G401 (cell line): ENCODE measurements at regions not wholly inside any gene's neighbourhood (a gene's known extent, or its start where the extent isn't known, plus 50 kb on each side); places are given as distances from the start of the nearest gene placed in this dataset.

Source experiments
- DNase-seq: peaks from one replicate; pipeline ENCODE4 v3.0.0-alpha.2; 2015; ENCODE audit warnings: low spot score
- in situ Hi-C: cut with HindIII; loops from 2 replicates; pipeline ENCODE4 v1.10.0; 2016; ENCODE audit warnings: low sequenced_read_pairs, mixed read lengths

DNA sequence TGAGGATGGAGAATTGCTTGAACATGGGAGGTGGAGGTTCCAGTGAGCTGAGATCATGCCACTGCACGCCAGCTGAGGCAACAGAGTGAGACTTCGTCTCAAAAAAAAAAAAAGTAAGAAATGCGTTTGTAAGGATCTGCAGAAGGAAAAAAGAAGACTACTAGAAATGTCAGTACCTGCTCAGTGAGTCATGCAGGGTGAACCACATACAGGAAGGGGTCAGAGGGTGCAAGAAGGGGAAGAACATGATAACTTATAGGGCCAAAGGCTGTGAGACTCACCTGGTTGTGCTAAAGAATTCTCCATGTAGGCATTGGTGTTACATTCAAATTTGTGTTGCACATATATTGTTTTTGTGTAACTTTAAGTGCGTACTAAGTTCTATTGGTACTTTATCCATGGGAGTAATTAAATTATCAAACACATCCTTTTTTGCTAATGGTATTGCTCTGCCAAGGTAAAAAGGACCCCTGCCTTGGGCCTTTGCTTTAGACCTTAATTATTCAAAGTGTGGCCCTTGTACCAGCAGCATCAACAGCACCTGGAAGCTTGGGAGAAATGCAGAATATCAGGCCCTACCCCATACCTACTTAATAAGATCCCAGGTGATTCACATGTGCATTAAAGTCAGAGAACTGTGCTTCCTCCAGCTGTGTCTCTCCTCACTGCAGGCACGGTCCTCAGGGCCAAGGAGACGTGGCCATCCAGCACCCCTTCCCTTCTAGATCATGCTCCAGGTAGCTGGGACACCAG, 96.4 kb upstream of the PPP2R5A start:
- in situ Hi-C loops, result no loop called here
- no peak for DNase-seq

DNA sequence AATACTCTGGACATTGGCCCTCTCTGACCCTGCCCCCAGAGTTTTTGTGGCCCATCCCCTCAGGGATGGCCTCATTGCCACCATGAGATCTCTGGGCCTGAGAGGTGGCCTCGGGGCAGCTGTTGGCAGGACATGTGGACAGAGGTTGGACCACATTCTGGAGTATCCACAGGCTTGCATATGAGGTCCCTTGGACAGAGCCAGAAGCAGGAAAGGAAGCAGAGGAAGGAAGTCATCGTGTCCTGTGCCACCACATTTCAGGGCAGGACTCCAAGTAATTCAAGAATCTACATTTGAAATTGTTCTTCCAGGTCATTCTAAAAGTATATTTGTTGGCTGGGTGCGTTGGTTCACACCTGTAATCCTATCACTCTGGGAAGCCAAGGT, 95.9 kb upstream of the PPP2R5A start:
- in situ Hi-C loops, result no loop called here

DNA sequence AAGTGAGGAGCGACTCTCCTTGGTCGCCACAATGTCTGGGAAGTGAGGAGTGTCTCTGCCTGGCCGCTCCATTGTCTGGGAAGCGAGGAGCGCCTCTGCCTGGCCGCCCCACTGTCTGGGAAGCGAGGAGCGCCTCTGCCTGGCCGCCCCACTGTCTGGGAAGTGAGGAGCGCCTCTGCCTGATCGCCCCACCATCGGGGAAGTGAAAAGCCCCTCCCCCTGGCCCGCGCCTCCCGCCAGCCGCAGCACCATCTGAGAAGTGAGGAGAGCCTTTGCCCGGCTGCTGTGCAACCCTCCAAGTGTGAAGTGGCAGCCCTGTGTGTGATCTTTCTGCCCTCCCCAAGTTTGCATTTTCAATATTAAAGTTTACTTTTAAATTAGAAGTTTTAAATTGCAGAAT, 95.0 kb upstream of the PPP2R5A start:
- in situ Hi-C loops, result no loop called here
- DNase-seq, result no peak

More for the DNA sequence above, 95.9 kb upstream of the PPP2R5A start:
- no peak for DNase-seq

DNA sequence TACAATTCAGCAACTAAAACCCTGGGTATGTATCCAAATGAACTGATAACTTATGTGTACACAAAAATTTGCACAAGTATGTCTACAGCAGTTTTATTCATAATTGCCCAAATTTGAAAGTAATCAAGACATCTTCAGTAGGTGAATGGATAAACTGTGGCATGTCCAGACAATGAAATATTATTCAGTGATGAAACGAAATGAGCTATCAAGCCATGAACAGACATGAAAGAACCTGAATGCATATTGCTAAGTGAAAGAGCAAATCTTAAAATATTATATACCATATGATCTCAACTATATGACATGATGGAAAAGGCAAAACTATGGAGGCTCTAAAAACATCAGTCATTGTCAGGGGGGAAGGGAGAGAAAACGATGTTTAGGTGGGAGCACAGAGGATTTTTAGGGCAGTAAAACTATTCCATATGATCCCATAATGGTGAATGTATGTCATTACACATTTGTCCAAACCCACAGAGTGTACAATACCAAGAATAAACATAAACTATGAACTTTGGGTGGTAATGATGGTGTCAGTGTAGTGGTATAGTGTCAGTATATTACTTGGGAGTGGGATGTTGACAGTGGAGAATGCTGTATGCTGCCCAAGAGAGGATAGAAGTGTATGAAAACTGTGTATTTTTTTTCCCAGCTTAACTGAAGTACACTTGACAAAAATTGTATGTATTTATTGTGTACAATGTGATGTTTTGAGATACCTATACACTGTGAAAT, 92.8 kb upstream of the PPP2R5A start:
- in situ Hi-C loops, result no loop called here
- no peak for DNase-seq

DNA sequence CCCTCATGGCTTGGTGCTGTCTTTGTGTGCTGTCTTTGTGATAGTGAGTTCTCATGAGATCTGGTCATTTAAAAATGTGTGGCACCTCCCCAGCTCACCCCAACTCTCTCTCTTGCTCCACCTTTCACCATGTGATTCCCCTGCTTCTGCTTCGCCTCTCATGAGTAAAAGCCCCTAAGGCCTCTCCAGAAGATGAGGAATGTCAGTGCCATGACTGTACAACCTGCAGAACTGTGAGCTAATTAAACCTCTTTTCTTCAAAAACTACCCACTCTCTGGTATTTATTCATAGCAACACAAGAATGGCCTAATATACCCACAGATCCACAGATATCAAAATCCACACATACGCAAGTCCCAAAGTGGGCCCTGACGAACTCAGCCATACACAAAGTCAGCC, 88.9 kb upstream of the PPP2R5A start:
- in situ Hi-C loops, result no loop called here
- no peak for DNase-seq

DNA sequence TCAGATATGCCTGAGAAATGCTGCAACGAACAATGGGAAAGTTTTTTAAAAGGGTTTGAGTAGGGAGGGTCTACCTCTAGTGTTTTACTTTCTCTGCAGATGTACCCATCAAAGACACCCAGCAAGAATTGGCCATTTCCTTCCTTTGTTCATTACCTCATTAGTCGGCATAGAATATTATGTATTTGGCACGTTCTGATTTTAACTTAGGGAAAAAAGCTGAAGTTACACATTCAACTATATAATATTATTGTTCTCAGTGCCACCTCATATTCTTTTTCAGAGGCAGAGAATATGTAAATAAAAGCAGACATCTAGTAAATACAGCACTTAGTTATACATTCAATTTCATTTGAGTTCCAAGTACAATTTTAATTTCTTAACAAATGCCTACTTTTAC, 83.7 kb upstream of the PPP2R5A start:
- in situ Hi-C loops, result no loop called here
- DNase-seq, result no peak

DNA sequence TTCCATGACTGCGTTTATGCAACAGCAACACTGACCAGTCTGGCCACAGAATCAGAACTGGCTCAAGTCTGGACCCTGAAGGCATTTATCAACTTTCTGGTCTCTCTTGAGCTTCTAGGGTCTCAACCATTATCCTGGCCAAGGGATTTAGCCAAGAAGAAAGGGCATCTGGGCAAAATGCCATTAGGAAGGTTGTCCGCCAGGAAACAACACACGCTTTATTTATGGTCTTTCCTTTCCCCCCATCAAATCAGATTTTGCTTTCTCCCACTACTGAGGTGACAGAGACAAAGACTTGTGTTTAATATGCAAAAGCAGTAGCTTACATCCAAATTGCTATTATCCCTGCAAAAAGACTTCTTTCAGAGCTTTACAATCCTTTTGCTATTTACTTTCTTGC, 81.6 kb upstream of the PPP2R5A start:
- in situ Hi-C loops, result no loop called here
- peak; percentile 8 for DNase-seq

DNA sequence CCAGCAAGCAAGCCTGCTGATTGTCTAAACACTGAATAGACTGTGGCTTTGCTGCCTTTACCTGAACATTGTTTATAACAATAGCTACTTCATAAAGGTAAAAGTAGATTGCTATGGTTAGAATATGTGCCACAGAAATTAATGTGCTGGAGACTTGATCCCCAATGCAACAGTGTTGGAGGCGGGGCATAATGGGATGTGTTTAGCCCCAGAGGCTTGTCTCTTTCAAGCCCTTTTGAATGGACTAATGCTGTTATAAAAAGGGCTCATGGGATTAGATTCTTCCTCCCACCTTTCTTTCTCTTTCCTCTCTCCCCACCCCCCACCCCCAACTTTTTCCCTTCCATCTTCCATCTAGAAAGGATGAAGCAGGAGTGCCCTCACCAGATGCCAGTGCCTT, 80.2 kb upstream of the PPP2R5A start:
- in situ Hi-C loops, result no loop called here

DNA sequence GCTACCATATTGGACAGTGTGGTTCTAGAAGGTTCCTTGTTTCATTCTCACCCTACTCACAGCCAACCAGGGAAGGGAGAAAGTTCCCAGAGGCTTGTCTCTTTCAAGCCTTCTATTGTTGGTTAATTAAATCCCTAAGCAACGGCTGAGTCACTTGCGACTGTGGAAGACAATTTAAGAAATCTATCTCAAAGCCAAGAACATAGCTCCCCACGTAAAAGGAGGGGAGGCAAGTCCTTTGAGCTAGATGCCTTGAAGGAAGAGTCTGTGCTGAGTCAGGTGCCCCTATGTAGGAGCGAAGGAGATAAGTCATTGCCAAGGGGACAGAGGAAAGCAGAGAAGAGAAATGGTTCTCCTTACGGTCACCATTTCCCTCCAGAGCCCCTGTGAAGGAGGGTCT, 79.4 kb upstream of the PPP2R5A start:
- in situ Hi-C loops, result no loop called here
- DNase-seq, result no peak

More for the DNA sequence above, 80.2 kb upstream of the PPP2R5A start:
- DNase-seq, result no peak

DNA sequence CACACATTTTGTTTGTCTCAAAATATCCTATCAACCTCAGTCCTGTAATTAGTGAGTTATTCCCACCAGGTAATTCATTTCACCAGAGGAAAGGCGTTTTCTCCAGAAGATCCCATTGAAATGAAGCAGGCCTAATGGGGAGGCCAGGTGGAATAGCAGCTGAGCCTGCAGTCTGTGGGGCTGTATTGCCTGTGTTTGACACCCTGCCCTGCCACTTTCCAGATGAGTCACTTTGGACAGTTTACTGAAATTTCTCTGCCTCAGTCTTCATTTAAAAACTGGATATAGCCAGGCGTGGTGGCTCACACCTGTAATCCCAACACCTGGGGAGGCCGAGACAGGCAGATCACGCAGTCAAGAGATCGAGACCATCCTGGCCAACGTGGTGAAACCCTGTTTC, 78.1 kb upstream of the PPP2R5A start:
- in situ Hi-C loops, result no loop called here

DNA sequence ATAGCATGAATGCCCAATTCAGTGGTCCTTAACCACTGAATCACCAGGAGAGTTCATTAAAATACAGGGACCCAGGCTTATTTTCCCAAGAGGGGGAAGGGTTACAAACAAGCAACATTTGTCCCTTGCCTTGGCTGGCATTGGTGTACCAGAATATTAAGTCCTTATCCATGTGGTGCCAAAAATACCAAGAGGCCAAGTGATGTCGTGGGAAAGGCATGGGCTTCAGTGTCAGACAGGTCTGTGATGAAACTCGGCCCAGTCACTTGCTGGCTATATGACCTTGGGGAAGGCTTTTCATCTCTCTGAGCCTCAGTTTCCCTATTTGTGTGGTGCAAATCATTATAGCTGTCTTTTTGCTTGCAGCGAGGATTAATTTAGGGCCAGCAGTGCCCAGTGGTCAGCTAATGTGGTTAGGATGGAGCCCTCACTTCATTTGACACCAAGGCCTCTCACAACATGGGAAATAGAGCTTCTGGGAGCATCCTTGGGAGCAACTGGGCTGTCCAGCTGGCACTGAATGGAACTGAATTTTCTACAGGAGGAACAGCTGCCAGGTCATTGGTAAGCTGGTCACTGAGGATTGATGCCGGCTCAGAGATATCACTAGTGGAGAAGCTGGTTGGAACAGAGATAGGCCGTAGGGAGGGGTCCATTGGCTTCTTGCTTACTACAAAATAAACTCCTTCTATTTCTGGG, 77.2 kb upstream of the PPP2R5A start:
- in situ Hi-C loops, result no loop called here
- no peak for DNase-seq

More for the DNA sequence above, 78.1 kb upstream of the PPP2R5A start:
- DNase-seq, result no peak

DNA sequence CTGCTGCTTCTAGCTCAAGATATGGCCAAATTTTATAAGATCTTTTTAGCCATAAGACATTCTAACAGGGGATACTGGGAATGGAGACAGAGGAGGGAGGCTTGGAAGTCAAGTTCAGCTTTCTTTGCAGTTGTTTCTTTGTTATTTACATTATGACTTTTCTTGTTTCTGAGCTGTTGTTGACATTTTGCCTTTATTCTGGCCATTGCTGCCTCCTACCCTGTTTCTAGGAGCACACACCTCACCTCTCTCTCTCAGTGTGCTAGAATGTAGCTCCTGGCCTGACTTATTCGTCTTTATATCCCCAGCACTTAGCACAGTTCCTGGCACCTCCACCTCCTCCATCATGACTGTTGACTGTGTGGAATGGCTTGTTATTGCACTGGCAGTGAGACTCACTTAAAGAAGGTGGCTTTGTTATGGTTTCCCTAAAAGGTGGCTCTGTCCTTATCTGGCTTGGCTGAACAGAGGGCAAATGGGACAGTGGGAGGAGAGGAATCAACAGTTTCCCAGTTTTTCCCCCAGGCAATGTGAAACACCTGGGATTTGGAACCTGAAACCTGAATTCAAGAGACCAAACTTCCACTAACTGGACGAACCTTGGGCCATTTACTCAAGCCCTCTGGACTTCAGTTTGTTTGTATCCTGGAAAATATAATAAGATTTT, 76.1 kb upstream of the PPP2R5A start:
- in situ Hi-C loops, result no loop called here
- DNase-seq, result no peak

DNA sequence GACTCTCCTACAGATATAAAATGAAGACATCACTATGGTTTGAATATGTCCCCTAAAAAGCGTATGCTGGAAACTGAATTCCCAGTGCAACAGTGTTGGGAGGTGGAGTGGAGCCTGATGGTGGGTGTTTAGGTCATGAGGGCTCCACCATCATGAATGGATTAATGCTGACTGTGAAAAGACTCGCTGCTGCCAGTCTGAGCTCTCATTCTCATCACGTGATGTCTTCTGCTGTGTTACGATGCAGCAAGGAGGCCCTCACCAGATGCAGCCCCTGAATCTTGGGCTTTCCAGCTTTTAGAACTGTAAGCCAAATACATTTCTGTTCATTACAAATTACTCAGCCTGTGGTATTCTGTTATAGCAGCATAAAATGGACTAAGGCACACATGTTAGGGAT, 73.8 kb upstream of the PPP2R5A start:
- in situ Hi-C loops, result no loop called here
- DNase-seq, result no peak

DNA sequence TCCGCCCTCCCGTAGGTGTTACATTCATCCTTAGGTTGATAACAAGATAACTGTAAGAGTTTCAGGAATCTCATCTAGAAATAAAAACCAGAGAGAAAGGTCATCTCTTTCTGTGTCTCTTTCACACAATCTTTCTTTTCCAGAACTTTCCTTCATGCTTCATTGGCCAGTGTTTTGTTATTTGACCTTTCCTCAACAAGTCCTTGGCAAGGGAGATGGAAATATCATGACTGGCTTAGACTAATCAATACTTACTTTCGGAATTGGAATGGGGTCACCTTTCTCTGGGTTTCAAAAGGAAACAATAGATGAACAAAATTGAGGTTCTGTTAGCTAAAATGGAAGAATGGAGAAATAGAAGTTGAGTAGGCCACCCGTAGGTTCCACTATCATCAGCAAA, 72.9 kb upstream of the PPP2R5A start:
- in situ Hi-C loops, result no loop called here
- DNase-seq, result no peak

DNA sequence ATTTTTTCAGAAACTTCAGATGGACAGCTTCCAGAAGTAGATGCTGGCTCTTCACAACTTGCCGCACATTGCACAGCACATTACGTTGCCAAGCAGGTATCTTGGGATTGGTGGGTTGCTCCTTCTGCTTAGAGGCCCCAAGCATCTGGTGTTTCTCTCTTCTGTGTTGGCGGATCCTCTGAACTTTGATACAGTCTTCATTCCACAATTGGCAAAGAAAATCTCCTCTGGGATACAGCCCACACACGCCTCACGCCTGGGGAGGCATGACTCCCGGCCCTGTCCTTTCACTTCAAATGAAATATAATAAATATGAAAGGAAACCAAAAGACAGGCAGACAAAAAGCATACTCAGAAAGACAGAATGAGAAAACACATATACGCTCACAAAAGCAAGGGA, 72.3 kb upstream of the PPP2R5A start:
- DNase-seq, result no peak
- in situ Hi-C loops, result no loop called here

DNA sequence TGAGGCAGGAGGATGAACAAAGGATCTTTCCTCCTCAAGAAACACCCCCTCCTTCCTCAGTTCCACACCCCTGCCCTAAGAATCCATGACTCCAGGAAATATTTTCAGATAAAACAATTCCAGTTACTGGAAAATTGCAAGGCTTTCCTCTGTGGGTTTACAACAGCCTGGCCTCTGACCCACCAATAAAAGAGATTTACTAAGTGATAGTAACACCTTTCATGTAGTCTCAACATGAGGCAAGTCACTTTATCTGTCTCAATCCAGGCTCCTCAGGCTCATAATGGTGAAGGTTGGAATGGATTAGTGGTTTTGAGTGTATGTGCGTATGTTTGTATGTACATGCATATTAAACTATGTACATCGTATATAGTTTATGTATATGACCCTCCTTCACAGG, 71.4 kb upstream of the PPP2R5A start:
- in situ Hi-C loops, result no loop called here
- no peak for DNase-seq

DNA sequence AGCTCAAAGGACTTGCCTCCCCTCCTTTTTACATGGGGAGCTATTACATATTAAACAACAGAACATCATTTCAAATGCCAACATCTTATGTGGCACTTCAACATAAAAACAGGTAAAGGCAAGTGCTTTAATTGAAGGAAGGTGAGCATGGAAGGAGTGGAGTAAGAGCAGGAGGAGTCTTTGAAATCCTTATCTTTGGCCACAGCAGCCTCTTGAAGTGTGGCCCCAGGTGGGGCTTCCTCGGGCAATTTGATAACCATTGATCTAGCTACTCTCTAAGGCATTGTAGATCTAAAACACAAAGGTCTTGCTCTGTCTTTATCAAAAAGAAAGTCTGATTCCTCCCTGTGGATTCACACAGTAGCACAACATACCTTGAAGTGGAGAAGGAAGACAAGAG, 70.9 kb upstream of the PPP2R5A start:
- in situ Hi-C loops, result no loop called here
- DNase-seq, result no peak

DNA sequence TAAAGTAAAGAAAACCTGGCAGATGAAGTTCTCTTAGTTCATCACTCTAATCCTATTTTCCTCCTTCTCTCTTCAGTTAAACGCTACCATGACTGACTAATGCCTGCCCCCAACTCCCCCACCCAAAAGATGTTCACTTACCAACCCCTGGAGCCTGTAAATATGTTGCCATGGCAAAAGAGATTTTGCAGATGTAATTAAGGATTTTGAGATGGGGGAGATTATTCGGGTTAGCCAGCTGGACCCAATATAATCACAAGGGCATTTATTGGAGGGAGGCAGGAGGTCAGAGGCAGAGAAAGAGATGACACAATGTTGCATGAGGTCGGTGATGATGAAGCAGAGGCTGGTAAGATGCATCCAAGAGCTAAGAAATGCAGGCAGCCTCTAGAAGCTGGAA, 69.3 kb upstream of the PPP2R5A start:
- DNase-seq, result no peak
- in situ Hi-C loops, result no loop called here

DNA sequence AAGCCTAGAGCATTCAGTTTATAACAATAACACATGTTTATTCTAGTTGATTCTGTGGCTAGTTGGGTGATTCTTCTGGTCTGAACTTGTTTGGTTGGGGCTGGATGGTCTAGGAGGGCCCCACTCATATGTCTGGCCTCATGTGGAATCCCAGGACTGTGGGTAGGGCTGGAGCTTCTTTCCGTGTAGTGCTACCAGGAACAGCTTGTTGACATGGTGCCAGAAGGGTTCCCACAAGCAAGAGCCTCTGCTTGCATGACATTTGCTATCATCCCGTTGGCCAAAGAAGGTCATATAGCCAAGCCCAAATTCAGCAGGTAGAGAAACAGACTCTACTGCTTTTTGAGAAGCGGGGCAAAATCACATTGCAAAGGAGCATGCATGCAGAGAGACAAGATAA, 67.6 kb upstream of the PPP2R5A start:
- in situ Hi-C loops, result no loop called here
- no peak for DNase-seq

DNA sequence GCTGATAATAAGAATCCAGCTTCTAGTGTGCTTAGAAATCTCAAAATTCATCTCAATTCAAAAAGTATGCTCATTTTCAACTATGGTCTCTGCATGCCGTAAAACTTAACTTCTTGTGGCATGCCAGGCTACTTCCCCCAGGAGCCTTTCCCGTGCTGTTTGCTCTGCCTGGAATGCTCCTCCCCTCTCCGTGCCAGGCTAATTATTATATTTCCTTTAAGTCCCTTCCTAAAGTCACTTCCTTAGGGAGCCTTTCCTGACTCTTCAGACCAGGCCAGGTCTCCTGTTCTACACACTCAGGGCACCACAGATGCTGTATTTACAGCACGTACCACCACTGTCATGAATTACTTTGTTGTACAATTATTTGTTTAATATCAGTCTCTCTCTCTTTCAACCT, 67.1 kb upstream of the PPP2R5A start:
- in situ Hi-C loops, result no loop called here
- DNase-seq, result no peak
